IMR-90 (cell line): ENCODE measurements at regions not wholly inside any gene's neighbourhood (a gene's known extent, or its start where the extent isn't known, plus 50 kb on each side); places are given as distances from the start of the nearest gene placed in this dataset.

Experiments used
- ATAC-seq: fragments of 200-7000 bp; cut with Tn5 transposase; 2 replicates; pipeline ENCODE4 v1.9.1; 2020; ENCODE audit warnings: low read depth, mild to moderate bottlenecking, moderate library complexity
- BruUV-seq: library from RNA; stranded (reverse); fragments of 400-500 nt; replicated peaks from 2 replicates; lab custom pipeline; 2021; lab: Mats Ljungman, UMichigan
- CTCF ChIA-PET: fragments of 300-600 bp; formaldehyde crosslinking; extraction: SDS; loops from one replicate; lab custom pipeline; 2021; ENCODE audit warnings: antibody characterized with exemption; lab: Yijun Ruan, JAX
- POLR2A ChIA-PET: fragments of 300-600 bp; sonication (Branson Sonifier 250); formaldehyde crosslinking; loops from one replicate; lab custom pipeline; 2022; ENCODE audit warnings: antibody characterized with exemption; ENCODE audit not compliant: unreplicated experiment; lab: Charles Lee
- DNase-seq: peaks from one replicate; pipeline ENCODE4 v3.0.0; 2013
- H2AFZ ChIP-seq: replicated peaks from 2 replicates; pipeline ENCODE3; 2013; ENCODE audit warnings: low read length, mild to moderate bottlenecking; ENCODE audit not compliant: poor library complexity
- H2AK5ac ChIP-seq: 2 replicates; pipeline ENCODE4 v1.6.1; 2013; ENCODE audit warnings: low read depth, low read length, inconsistent platforms
- H2AK9ac ChIP-seq: replicated peaks from 2 replicates; pipeline ENCODE3; 2013; ENCODE audit warnings: mild to moderate bottlenecking, low read depth, low read length, moderate library complexity; ENCODE audit not compliant: poor library complexity
- H2BK120ac ChIP-seq: 2 replicates; pipeline ENCODE4 v1.6.1; 2013; ENCODE audit warnings: low read depth, low read length, inconsistent platforms
- H2BK15ac ChIP-seq: 3 replicates; pipeline ENCODE4 v1.6.1; 2013; ENCODE audit warnings: low read depth, low read length, inconsistent platforms
- H2BK20ac ChIP-seq: 2 replicates; pipeline ENCODE4 v1.6.1; 2013; ENCODE audit warnings: low read depth, mild to moderate bottlenecking, inconsistent platforms, low read length, moderate library complexity
- H2BK5ac ChIP-seq: 2 replicates; pipeline ENCODE4 v1.6.1; 2013; ENCODE audit warnings: mild to moderate bottlenecking, low read depth, low read length, inconsistent platforms; ENCODE audit not compliant: poor library complexity, severe bottlenecking
- H3K14ac ChIP-seq: replicated peaks from 2 replicates; pipeline ENCODE4 v1.6.1; 2013; ENCODE audit warnings: low read depth, low read length, inconsistent platforms
- H3K18ac ChIP-seq: 2 replicates; pipeline ENCODE4 v1.6.1; 2013; ENCODE audit warnings: low read depth, low read length, control low read depth
- H3K23ac ChIP-seq: 2 replicates; pipeline ENCODE4 v1.6.1; 2013; ENCODE audit warnings: low read depth, low read length, inconsistent platforms
- H3K27ac ChIP-seq: 2 replicates; pipeline ENCODE4 v1.5.1; 2013; ENCODE audit warnings: mild to moderate bottlenecking, control low read depth, low read length; ENCODE audit not compliant: insufficient read depth
- H3K27me3 ChIP-seq: 2 replicates; pipeline ENCODE4 v1.6.1; 2013; ENCODE audit warnings: low read length; ENCODE audit not compliant: control insufficient read depth, insufficient read depth
- H3K36me3 ChIP-seq: 2 replicates; pipeline ENCODE4 v1.6.1; 2013; ENCODE audit warnings: low read length, mixed read lengths; ENCODE audit not compliant: control insufficient read depth, insufficient read depth
- H3K4ac ChIP-seq: 2 replicates; pipeline ENCODE4 v1.6.1; 2013; ENCODE audit warnings: low read depth, low read length, inconsistent platforms
- H3K4me1 ChIP-seq: 2 replicates; pipeline ENCODE4 v1.6.1; 2013; ENCODE audit warnings: low read length, mixed read lengths; ENCODE audit not compliant: control insufficient read depth, insufficient read depth
- H3K4me2 ChIP-seq: 2 replicates; pipeline ENCODE4 v1.6.1; 2013; ENCODE audit warnings: low read depth, mild to moderate bottlenecking, control low read depth, low read length, moderate library complexity
- H3K4me3 ChIP-seq: 2 replicates; pipeline ENCODE4 v1.5.1; 2013; ENCODE audit warnings: low read depth, mild to moderate bottlenecking, control low read depth, low read length, moderate library complexity; ENCODE audit not compliant: insufficient read depth
- H3K56ac ChIP-seq: 2 replicates; pipeline ENCODE4 v1.6.1; 2013; ENCODE audit warnings: low read length, inconsistent platforms; ENCODE audit not compliant: insufficient read depth; ENCODE audit errors: extremely low read depth
- H3K79me1 ChIP-seq, 2 experiments: 2 replicates each; pipeline ENCODE4 v1.6.1; 2013; ENCODE audit warnings: low read length in 2 of 2, inconsistent platforms in 1 of 2, low read depth in 1 of 2
- H3K9ac ChIP-seq: 2 replicates; pipeline ENCODE4 v1.6.1; 2013; ENCODE audit warnings: low read depth, low read length, control low read depth
- H3K9me1 ChIP-seq: 2 replicates; pipeline ENCODE4 v1.6.1; 2013; ENCODE audit warnings: low read length, inconsistent platforms; ENCODE audit not compliant: insufficient read depth
- H3K9me3 ChIP-seq: 2 replicates; pipeline ENCODE4 v1.6.1; 2013; ENCODE audit warnings: low read length; ENCODE audit not compliant: control insufficient read depth, insufficient read depth
- H4K20me1 ChIP-seq: 2 replicates; pipeline ENCODE4 v1.6.1; 2013; ENCODE audit warnings: low read length, inconsistent platforms; ENCODE audit not compliant: insufficient read depth
- H4K5ac ChIP-seq: 2 replicates; pipeline ENCODE4 v1.6.1; 2013; ENCODE audit warnings: mild to moderate bottlenecking, low read depth, low read length, control low read depth
- H4K8ac ChIP-seq, 2 experiments: 2 replicates each; pipeline ENCODE4 v1.6.1; 2013; ENCODE audit warnings: low read depth in 2 of 2, low read length in 2 of 2, control low read depth in 1 of 2, inconsistent platforms in 1 of 2
- H4K91ac ChIP-seq: 2 replicates; pipeline ENCODE4 v1.6.1; 2013; ENCODE audit warnings: low read depth, low read length, inconsistent platforms; ENCODE audit not compliant: insufficient read depth
- BHLHE40 ChIP-seq: fragments of 150-350 bp; IDR thresholded peaks from 2 replicates; pipeline ENCODE4 v1.6.1; 2016; ENCODE audit warnings: mild to moderate bottlenecking, low read depth, low read length
- FOS ChIP-seq: fragments of 150-350 bp; IDR thresholded peaks from 2 replicates; pipeline ENCODE4 v1.6.1; 2016; ENCODE audit warnings: low read depth, low read length
- MAFK ChIP-seq: IDR thresholded peaks from 2 replicates; pipeline ENCODE4 v1.6.1; 2012; ENCODE audit warnings: low read depth, low read length, improper control_type of control experiment
- MXI1 ChIP-seq: IDR thresholded peaks from 2 replicates; pipeline ENCODE4 v1.6.1; 2012; ENCODE audit warnings: low read depth, mild to moderate bottlenecking, low read length, moderate library complexity, borderline replicate concordance
- RAD21 ChIP-seq: IDR thresholded peaks from 2 replicates; pipeline ENCODE4 v1.6.1; 2012; ENCODE audit warnings: low read length, improper control_type of control experiment
- dilution Hi-C: fragments of 300-500 bp; cut with HindIII; formaldehyde crosslinking; loops from one replicate; pipeline ENCODE4 v1.14.3; 2018; ENCODE audit warnings: low sequenced_read_pairs; ENCODE audit not compliant: unreplicated experiment
- in situ Hi-C: fragments of 300-500 bp; cut with MboI; formaldehyde crosslinking; loops from 3 replicates; pipeline ENCODE4 v1.14.3; 2019; ENCODE audit warnings: low sequenced_read_pairs, inconsistent platforms, mixed read lengths
- intact Hi-C: fragments of 100-400 bp; cut with micrococcal nuclease; formaldehyde crosslinking; loops from 2 replicates; pipeline ENCODE4 v1.10.0; 2022

GRCh38 chr2:225275443-225275842 lies 124.1 kb upstream of the NYAP2 start:
- no peak overlapping the region for H2BK20ac ChIP-seq
- no peak overlapping the region for H2BK5ac ChIP-seq
- H2AFZ ChIP-seq: no peak overlapping the region
- H4K5ac ChIP-seq: no peak overlapping the region
- H3K4ac ChIP-seq: no peak overlapping the region
- H3K23ac ChIP-seq: no peak overlapping the region
- H3K79me1 ChIP-seq: no peaks in the 10 kb centered on the region
- 0 out of 2 replicates have a peak, but pooled peaks cover 2% of the 10 kb centered on the region for H3K9me3 ChIP-seq
- no TSS peak for BruUV-seq
- H2AK9ac ChIP-seq: no peak overlapping the region
- H3K4me3 ChIP-seq: no peak overlapping the region
- in situ Hi-C loops (no loop called here), dilution Hi-C loops (no loop called here), intact Hi-C loops (no loop called here)
- TF ChIP-seq FOS (no peak), BHLHE40 (no peak), RAD21 (no peak), MAFK (no peak), MXI1 (no peak)
- H3K4me1 ChIP-seq: 0 out of 2 replicates have a peak, but pooled peaks cover 2% of the 10 kb centered on the region
- no peak overlapping the region for H3K4me2 ChIP-seq
- no peaks in the 10 kb centered on the region for H3K36me3 ChIP-seq
- ChIA-PET POLR2A (no interaction called here), CTCF (no interaction called here)
- no peak overlapping the region for H3K9ac ChIP-seq
- peaks cover 4% of the 10 kb centered on the region for H3K27me3 ChIP-seq
- no peaks in the 10 kb centered on the region for H3K9me1 ChIP-seq
- no peak overlapping the region for H2AK5ac ChIP-seq
- H4K20me1 ChIP-seq: no peaks in the 10 kb centered on the region
- no peak overlapping the region for H4K91ac ChIP-seq
- no peak overlapping the region for H3K14ac ChIP-seq
- ATAC-seq: no peak
- H3K18ac ChIP-seq: no peak overlapping the region
- H3K56ac ChIP-seq: no peak overlapping the region
- no peak overlapping the region for H2BK120ac ChIP-seq
- no peak overlapping the region for H3K27ac ChIP-seq
- H4K8ac ChIP-seq: no peak overlapping the region
- no peak for DNase-seq
- no peak overlapping the region for H2BK15ac ChIP-seq
